22Rv1 (cell line): ENCODE measurements at regions not wholly inside any gene's neighbourhood (a gene's known extent, or its start where the extent isn't known, plus 50 kb on each side); places are given as distances from the start of the nearest gene placed in this dataset.

Source experiments
- ZFX ChIP-seq: fragments of 450-650 bp; IDR thresholded peaks from 2 replicates; pipeline ENCODE4 v1.6.1; 2017; ENCODE audit warnings: antibody characterized with exemption, borderline replicate concordance
- TF ChIP-seq, protein P1 (sequence below): fragments of 450-650 bp; IDR thresholded peaks from 2 replicates; pipeline ENCODE4 v1.5.1; 2017; ENCODE audit warnings: mild to moderate bottlenecking

DNA sequence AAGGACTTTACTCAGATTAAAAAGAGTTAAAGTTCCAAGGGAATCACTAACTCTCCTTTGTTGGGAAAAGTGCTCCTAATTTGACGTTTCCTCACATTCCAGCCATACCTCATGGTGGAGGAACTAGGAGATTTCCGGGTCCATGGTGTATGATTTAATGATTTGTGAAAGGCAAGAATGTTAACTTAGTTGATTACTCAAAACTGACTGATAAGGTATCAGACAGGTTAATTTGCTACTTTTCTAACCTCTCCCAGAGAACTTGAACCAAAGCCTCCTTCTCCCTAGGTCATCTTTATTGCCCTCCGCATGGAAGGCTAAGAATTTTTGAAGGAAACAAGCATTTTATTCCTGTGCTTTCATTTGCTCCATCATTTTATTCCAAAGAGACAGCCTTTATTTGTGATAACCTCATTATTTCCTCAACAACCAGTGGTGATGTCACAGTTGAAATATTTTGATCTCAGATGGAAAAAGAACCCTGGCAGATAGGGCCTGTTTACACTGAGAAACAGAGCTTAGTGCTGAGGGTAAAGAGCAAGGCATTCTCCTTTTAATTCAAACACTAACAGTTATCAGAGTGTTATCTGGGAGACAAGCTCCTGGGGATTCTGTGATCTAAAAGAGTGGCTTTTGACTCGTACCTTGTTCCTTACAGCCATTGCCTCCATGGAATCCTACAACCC lies 57.4 kb upstream of the BMP2 start:
- TF ChIP-seq, protein P1, sequence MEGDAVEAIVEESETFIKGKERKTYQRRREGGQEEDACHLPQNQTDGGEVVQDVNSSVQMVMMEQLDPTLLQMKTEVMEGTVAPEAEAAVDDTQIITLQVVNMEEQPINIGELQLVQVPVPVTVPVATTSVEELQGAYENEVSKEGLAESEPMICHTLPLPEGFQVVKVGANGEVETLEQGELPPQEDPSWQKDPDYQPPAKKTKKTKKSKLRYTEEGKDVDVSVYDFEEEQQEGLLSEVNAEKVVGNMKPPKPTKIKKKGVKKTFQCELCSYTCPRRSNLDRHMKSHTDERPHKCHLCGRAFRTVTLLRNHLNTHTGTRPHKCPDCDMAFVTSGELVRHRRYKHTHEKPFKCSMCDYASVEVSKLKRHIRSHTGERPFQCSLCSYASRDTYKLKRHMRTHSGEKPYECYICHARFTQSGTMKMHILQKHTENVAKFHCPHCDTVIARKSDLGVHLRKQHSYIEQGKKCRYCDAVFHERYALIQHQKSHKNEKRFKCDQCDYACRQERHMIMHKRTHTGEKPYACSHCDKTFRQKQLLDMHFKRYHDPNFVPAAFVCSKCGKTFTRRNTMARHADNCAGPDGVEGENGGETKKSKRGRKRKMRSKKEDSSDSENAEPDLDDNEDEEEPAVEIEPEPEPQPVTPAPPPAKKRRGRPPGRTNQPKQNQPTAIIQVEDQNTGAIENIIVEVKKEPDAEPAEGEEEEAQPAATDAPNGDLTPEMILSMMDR = no peak
- no peak for TF ChIP-seq ZFX
